Fibroblast of the aortic adventitia (primary cell): ENCODE measurements at regions not wholly inside any gene's neighbourhood (a gene's known extent, or its start where the extent isn't known, plus 50 kb on each side); places are given as distances from the start of the nearest gene placed in this dataset.
A peak's percentile ranks its signal among the peaks of the same experiment; 100 is the strongest.
"Not testable (repeated sequence)": the region's sequence is repeated elsewhere in the genome, so short reads cannot be mapped to it uniquely, and the experiment has no call there.

Source experiments
- DNase-seq: peaks from one replicate; pipeline ENCODE4 v3.0.0-alpha.2; 2010; ENCODE audit warnings: low read depth
- H3K4me3 ChIP-seq: 2 replicates; pipeline ENCODE4 v1.5.1; 2011; ENCODE audit warnings: low read depth, mild to moderate bottlenecking, control low read depth, low read length, moderate library complexity
- CTCF ChIP-seq: IDR thresholded peaks from 2 replicates; pipeline ENCODE4 v1.5.1; 2011; ENCODE audit warnings: mild to moderate bottlenecking, low read length, control low read depth, inconsistent platforms; ENCODE audit not compliant: insufficient read depth

DNA sequence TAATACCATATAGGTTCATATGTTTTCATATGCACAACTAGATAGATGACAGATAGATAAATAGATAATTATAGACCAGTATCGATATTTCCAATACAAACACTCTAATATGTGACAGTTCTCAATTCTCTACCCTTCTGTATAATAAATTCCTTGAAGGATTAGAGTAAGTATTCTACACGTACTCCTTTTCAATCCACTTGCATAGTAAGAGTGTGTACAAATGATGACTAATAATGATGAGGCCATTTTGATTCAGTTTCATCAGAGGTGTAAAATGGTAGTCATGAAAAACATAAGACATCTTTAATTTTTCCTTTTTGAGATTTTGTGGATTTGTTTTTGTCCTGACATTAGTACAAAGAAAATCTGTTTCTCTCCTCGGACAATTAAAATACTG is 188.3 kb upstream of the WSB1 start:
- DNase-seq, result no peak
- no peak overlapping the region for H3K4me3 ChIP-seq
- no peak for TF ChIP-seq CTCF

GRCh38 chr17:27106347-27106981 is 187.4 kb upstream of the WSB1 start:
- TF ChIP-seq CTCF, result no peak
- DNase-seq, result no peak
- H3K4me3 ChIP-seq, result no peak overlapping the region

GRCh38 chr17:27106982-27107360 is 186.9 kb upstream of the WSB1 start:
- DNase-seq, result no peak
- no peak for TF ChIP-seq CTCF
- H3K4me3 ChIP-seq, result no peak overlapping the region

DNA sequence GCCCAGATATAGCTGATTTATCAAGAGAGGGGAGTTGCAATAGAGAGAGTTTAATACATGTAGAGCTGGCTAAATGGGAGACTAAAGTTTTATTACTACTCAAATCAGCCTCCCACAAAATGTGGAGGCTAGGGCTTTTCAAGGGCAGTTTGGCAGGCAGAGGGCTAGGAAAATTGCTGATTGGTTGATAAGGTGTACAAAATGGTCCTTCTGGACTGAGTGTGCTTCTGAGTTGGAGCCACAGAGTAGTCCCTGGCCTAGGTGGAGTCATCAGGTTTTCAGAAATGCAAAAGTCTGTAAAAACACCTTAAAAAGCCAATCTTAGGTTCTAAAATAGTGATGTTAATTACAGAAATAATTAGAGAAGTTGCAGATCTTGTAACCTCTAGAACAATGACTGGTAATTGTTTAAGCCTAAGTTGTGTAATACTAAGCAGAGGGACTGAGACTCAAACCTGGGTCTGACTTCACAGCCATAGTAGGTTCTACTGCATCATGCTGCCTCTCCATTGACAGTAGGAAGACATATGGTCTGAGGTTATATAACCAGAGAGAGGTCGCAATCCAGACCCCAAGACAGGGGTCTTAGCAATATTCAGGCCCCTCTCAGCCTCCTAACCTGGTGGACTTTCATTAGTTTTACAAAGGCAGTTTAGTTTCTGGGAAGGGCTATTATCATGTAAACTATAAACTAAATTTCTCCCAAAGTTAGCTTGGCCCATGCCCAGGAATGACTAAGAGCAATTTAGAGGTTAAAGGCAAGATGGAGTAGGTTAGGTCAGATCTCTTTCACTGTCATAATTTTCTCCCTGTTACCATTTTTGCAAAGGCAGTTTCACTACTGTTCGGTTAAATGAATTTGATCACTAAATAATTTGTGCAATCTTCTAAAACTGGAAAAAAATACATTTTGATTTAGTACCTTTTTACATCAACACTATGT is 186.3 kb upstream of the WSB1 start:
- DNase-seq, H3K4me3 ChIP-seq: not testable (repeated sequence)

- H3K4me3 ChIP-seq, result no peak overlapping the region
- no peak for DNase-seq
- no peak for TF ChIP-seq CTCF
Observed at GRCh38 chr17:27109346-27109745, 184.6 kb upstream of the WSB1 start.

DNA sequence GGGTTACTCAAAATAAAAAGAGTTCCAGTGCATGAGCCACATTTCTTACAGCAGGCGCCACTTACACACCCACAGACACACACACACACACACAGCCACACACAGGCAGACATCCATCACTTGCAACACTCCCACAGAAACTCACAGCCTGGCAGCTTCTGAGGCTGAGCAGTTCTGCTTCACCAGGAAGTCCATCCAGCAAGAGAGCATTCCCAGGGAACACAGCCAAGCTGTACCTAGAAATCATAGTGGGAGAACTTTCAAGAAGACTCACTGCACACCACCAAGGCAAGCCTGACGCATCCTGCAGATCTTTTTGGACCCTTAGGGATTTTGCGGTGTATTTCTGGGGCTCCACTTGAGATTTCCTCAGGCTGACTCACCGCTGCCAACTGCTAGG is 140.9 kb upstream of the WSB1 start:
- no peak overlapping the region for H3K4me3 ChIP-seq
- peak; percentile 2 for DNase-seq
- no peak for TF ChIP-seq CTCF

- no peak for DNase-seq
- no peak for TF ChIP-seq CTCF
- no peak overlapping the region for H3K4me3 ChIP-seq
Observed at GRCh38 chr17:27155866-27156265, 138.0 kb upstream of the WSB1 start.
